ENCODE measurements at regions not wholly inside any gene's neighbourhood (a gene's known extent, or its start where the extent isn't known, plus 50 kb on each side); places are given as distances from the start of the nearest gene placed in this dataset.
"Not testable (repeated sequence)": the region's sequence is repeated elsewhere in the genome, so short reads cannot be mapped to it uniquely, and the experiment has no call there.

GRCh38 chr21:7943534-7943933 lies 2577.8 kb upstream of the TPTE start:
- TF ChIP-seq POLR2A, POLR2AphosphoS5 (IDR thresholded peaks at IDR 0.05): not testable (repeated sequence)
- TF ChIP-seq, protein P1, sequence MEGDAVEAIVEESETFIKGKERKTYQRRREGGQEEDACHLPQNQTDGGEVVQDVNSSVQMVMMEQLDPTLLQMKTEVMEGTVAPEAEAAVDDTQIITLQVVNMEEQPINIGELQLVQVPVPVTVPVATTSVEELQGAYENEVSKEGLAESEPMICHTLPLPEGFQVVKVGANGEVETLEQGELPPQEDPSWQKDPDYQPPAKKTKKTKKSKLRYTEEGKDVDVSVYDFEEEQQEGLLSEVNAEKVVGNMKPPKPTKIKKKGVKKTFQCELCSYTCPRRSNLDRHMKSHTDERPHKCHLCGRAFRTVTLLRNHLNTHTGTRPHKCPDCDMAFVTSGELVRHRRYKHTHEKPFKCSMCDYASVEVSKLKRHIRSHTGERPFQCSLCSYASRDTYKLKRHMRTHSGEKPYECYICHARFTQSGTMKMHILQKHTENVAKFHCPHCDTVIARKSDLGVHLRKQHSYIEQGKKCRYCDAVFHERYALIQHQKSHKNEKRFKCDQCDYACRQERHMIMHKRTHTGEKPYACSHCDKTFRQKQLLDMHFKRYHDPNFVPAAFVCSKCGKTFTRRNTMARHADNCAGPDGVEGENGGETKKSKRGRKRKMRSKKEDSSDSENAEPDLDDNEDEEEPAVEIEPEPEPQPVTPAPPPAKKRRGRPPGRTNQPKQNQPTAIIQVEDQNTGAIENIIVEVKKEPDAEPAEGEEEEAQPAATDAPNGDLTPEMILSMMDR (IDR thresholded peaks at IDR 0.05 in 8 of 11, conservative IDR thresholded peaks at IDR 0.05 in 3 of 11): not testable (repeated sequence)

Data from spleen (tissue), 7 donors.